ENCODE measurements at regions not wholly inside any gene's neighbourhood (a gene's known extent, or its start where the extent isn't known, plus 50 kb on each side); places are given as distances from the start of the nearest gene placed in this dataset.

- no peak for DNase-seq
Observed at GRCh38 chr11:32039149-32039548, 51.7 kb upstream of the RCN1 start.

DNA sequence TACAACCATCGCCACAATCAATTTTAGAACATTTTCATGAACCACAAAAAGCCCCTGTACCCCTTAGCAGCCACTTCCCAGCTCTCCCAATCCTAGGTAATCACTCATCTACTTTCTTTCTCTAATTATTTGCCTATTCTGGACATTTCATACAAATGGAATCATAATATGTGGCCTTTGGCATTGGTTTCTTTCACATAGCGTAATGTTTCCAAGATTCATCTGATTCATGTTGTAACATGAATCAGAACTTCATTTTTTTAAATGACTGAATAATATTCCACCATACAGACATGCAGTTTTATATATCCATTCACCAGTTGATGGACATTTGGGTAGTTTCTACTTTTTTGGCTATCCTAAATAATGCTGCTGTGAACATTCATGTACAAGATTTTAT, 56.2 kb upstream of the RCN1 start:
- DNase-seq: no peak

GRCh38 chr11:32034149-32034548, 56.7 kb upstream of the RCN1 start:
- DNase-seq: peak in 1 of 2 experiments; percentile 33

- no peak for DNase-seq
Observed at GRCh38 chr11:32033491-32033890, 57.4 kb upstream of the RCN1 start.

- no peak for DNase-seq
Observed at GRCh38 chr11:32033067-32033466, 57.8 kb upstream of the RCN1 start.

DNA sequence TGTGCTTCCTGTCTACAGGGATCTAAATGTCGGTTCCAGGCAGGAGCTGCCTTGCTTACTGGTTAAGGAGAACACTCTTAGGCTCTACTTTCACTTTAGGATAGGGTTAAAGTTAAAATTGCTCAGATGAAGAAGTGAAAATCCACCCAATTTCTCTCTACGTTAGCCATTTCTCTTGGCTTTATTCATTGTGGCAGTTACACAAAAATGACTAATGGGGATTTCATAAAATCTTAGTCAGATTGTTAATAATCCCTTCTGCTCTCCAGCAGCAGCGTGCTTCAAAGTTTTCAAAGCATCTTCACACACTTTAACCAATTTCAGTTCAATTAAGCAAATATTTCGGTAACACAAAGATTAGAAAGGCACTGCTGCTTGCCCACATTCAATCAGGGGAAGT, 58.4 kb upstream of the RCN1 start:
- no peak for DNase-seq

DNA sequence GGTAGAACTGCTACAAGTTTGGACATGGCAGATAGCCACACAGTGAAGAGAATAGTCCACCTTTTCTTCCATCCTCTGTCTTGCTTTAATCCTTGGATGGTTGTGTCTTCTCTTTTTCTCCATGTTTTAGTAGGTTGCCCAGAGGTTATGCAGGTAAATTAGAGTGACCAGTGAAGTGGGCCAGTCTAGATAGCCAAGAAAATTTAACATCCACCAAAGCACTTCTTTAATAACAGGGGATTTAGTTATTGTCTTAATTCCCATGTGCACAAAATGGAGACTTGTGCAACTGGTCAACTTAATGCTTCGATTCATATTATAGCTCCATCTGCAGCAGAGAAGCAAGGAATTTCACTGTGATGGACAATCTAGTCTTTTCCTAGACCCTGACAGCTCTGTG, 58.8 kb upstream of the RCN1 start:
- DNase-seq: no peak

- no peak for DNase-seq
Observed at GRCh38 chr11:32030875-32031503, 59.9 kb upstream of the RCN1 start.

DNA sequence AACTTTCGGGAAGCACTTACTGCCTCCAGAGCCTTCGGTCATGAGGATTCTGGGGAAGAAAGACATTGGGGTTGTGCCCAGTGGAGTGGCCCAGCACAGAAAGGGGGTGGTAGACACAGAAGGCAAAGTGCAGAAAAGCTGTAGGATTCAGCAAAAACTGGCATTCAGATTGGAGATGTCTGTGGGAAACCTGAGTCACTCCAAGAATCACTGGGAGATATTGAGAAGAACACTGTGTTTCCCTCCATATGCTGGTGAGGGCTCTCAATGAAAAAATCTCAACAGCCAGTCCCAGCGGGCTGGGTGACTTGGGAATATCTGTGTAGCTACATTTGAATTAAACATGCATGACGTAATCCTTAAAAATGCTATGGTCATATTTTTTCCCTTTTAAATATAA, 61.2 kb upstream of the RCN1 start:
- DNase-seq: no peak

DNA sequence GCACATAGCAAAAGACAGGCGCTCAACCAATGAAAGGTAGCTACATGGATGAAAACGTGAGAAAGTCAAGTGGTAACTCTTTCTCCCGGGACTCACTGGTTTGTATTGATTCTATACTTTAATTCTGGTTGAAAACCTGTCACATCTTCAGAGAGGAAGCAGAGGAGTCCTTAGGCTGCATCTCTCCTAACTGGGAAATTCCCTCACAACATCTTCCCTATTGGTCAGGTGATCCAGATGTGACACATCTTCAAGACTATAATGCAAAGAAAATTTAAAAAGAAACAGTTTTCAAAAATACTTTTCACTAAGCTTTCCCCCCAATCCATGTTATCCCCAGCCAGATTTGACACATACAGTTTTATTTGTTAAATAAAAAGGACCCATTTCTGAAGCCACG, 62.7 kb upstream of the RCN1 start:
- DNase-seq: no peak

DNA sequence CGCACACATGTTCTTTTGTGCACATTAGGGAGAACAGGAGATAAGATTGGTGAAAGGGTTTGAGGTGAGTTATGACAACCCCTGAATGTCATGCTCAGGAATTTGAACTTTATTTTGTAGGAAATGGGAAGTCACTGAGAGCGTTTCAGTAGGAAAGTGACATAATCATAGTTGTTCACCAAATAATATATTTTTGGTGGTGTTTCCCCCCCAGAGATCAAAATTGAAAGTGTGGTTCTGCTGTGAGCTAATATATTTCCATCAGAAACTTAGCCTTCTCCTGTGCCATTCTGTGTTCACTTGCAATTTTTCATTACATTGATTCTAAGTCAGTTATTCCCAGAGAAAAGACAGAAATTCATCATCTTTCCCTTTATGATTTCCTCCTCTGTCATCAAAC, 64.1 kb upstream of the RCN1 start:
- DNase-seq: no peak

GRCh38 chr11:32024948-32025347, 65.9 kb upstream of the RCN1 start:
- DNase-seq: no peak

- no peak for DNase-seq
Observed at GRCh38 chr11:32023370-32024305, 67.2 kb upstream of the RCN1 start.

DNA sequence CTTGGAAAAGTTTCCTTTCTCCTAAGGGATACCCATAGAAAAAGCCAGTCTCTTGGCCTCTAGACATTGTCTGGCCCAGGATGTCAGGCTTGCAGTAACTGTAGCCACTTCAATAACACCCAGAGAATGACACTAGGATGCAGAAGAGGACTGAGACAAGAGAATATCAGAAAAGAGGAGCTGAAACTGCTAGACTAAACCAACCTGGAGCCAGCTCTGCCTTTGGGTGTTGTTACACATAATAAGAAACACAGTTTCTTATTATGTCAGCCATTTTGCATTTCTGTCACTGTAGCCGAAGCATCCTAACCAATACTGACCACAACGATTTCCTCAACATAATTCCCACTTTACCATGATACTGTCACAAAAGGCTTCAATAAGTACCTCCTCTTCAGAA, 72.2 kb upstream of the RCN1 start:
- DNase-seq: no peak

GRCh38 chr11:32016111-32016510, 74.8 kb upstream of the RCN1 start:
- no peak for DNase-seq

DNA sequence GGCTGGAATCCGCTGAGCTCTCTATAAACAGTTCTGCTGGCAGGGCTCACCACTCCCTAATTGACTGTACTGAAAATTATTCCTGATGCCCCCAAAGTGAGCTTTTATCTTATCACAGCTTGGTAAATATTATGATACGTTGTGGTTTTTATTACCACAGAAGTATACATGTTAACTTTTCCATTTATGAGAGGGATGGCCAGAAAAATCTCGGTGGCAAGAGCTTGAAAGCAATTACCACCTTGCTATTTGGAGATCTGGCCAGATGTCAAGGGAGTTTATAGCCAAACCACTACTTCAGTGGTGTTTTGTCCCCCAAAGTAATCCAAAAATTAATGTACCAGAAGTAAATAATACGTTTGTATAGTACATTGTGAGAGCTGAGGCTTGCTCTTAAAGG, 75.4 kb upstream of the RCN1 start:
- DNase-seq: no peak

DNA sequence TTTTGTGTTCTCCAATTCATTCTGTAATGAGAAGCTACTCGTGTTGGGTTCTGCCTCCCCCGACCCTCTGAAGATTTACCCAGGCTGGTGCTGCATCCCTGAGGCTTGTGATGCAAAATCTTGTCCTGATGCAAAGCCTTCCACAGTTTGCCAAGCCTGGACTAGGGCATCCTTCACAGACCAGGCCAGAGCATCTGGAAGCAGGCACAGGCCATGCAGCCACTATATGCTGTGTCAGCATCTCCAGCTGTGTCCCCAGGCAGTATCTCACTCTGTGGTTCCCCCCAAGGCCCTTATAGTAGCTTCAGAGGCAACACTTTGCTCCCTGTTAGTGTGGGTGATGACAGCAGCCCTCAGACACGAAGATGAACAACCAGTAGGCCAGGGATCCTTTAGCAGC, 77.3 kb upstream of the RCN1 start:
- DNase-seq: no peak

DNA sequence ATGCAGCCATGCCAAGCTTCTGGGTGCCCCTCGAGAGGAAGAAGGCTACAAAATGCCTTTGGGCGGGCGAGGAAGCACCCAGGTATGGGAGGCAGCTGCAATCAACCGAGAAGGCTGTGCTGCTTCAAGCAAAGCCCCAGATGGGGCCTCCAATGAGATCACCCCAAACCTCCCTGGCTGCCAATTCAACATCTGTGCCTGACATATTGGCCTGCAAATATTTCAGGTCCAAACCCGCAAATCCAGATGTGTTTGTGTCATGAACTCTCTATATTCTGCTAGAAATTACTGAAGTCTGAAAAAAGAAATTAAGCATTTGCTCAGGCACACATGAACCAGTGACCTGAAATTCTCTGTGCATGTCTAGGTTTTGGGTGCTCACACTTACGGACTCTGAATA, 78.8 kb upstream of the RCN1 start:
- DNase-seq: no peak

- DNase-seq: no peak
Observed at GRCh38 chr11:32008880-32009551, 81.9 kb upstream of the RCN1 start.

DNA sequence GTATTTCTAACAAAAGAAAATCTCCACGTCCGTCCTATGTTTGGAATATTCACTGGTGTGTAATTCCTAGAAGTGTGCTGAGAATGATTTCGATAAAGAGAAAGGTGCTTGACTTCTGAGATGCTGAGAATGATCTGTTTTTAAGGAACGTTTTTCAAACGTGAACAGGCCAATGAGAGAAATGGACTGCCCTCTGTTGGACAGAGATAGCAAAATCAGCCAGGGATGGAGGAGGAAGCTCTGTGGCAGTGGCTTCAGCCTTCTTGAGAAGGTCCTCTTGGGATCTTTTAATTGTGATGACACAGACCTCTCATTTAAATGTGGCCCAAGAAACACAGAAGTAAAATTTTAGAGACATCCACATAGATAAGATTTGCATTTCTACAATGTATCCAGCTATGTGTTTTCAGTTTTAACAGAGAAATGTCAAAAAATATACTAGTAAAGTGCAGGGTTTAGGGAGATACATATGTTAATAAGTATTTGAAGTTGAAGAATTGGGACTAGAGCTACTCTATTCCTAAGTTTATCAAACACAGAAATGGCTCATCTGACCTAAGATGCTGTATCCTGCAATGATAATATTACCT, 84.0 kb upstream of the RCN1 start:
- DNase-seq: peak in 1 of 2 experiments; percentile 44

- peak in 1 of 2 experiments; percentile 5 for DNase-seq
Observed at GRCh38 chr11:32005786-32006416, 85.0 kb upstream of the RCN1 start.

- DNase-seq: no peak
Observed at GRCh38 chr11:32003335-32003734, 87.5 kb upstream of the RCN1 start.

GRCh38 chr11:32002311-32002710, 88.6 kb upstream of the RCN1 start:
- no peak for DNase-seq

All from SW 1271 (cell line).